ENCODE measurements at regions not wholly inside any gene's neighbourhood (a gene's known extent, or its start where the extent isn't known, plus 50 kb on each side); places are given as distances from the start of the nearest gene placed in this dataset.

DNA sequence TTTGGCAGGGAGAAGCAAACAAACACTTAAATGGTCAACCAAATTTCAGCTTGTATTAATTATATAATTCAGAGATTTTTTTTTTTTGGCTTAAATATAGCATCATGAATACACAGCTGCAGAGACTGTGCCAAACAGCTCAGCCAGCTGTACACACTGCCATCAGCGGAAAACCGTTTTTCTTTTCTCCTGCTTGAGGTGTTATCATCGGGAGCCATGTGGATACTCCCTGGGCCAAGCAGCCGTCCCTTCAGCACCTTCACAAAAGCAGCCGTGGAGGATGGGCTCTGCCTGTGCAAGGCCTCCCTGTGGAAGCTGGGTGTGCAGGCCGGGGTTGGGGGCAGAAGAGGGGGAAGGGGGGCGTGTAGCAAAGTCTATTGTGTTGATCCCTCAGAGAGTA is 85.0 kb downstream of the NUF2 start:
- ChIA-PET POLR2A (no interaction called here), CTCF (no interaction called here)
- no peaks in the 10 kb centered on the region for H3K36me3 ChIP-seq (ENCODE audit: control insufficient read depth, insufficient read depth, low read length)
- no TSS peak for BruUV-seq (replicated peaks)
- no peak for DNase-seq
- no peaks in the 10 kb centered on the region for H3K27me3 ChIP-seq (replicated peaks; ENCODE audit: control insufficient read depth, insufficient read depth, low read length)
- no peak overlapping the region for H3K27ac Mint-ChIP-seq (ENCODE audit: unreplicated experiment)
- peaks cover 4% of the 10 kb centered on the region for H3K27me3 Mint-ChIP-seq (ENCODE audit: insufficient read depth, unreplicated experiment)
- H3K36me3 Mint-ChIP-seq (ENCODE audit: insufficient read depth, unreplicated experiment) = no peaks in the 10 kb centered on the region
- H3K4me1 Mint-ChIP-seq (ENCODE audit: low read depth, unreplicated experiment) = no peaks in the 10 kb centered on the region
- no peak overlapping the region for H3K4me3 Mint-ChIP-seq (ENCODE audit: unreplicated experiment)
- H3K4me3 ChIP-seq (ENCODE audit: low read depth, low read length) = no peak overlapping the region
- H3K9me3 Mint-ChIP-seq (ENCODE audit: unreplicated experiment) = peaks cover 1% of the 10 kb centered on the region
- intact Hi-C loops (cut with micrococcal nuclease; ENCODE audit: unreplicated experiment) = no loop called here
- H3K9me3 ChIP-seq = no peaks in the 10 kb centered on the region
- H3K4me1 ChIP-seq = no peaks in the 10 kb centered on the region
- TF ChIP-seq, protein P1, sequence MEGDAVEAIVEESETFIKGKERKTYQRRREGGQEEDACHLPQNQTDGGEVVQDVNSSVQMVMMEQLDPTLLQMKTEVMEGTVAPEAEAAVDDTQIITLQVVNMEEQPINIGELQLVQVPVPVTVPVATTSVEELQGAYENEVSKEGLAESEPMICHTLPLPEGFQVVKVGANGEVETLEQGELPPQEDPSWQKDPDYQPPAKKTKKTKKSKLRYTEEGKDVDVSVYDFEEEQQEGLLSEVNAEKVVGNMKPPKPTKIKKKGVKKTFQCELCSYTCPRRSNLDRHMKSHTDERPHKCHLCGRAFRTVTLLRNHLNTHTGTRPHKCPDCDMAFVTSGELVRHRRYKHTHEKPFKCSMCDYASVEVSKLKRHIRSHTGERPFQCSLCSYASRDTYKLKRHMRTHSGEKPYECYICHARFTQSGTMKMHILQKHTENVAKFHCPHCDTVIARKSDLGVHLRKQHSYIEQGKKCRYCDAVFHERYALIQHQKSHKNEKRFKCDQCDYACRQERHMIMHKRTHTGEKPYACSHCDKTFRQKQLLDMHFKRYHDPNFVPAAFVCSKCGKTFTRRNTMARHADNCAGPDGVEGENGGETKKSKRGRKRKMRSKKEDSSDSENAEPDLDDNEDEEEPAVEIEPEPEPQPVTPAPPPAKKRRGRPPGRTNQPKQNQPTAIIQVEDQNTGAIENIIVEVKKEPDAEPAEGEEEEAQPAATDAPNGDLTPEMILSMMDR (IDR thresholded peaks at IDR 0.05; ENCODE audit: insufficient read depth in 1 of 2, low read depth in 1 of 2, low read length in 1 of 2, severe bottlenecking in 1 of 2, unreplicated experiment in 1 of 2) = no peak

DNA sequence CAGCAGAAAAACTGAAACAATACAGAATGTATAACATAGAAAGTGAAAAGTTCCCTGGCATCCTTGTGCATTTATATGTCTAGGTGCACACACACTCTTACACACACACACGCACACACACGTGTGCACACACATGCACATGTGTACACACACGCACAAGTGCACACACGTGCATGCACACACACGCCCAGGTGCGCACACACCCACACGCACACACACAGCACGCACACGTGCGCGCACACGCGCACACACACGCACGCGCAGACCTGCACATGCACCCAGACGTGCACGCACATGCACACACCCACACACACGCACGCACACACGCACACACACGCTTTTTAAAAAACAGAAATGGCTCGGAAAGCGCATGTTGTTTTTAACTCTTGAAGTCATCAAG is 86.5 kb downstream of the NUF2 start:
- intact Hi-C loops (cut with micrococcal nuclease; ENCODE audit: unreplicated experiment) = no loop called here
- CTCF ChIA-PET = no interaction called here

DNA sequence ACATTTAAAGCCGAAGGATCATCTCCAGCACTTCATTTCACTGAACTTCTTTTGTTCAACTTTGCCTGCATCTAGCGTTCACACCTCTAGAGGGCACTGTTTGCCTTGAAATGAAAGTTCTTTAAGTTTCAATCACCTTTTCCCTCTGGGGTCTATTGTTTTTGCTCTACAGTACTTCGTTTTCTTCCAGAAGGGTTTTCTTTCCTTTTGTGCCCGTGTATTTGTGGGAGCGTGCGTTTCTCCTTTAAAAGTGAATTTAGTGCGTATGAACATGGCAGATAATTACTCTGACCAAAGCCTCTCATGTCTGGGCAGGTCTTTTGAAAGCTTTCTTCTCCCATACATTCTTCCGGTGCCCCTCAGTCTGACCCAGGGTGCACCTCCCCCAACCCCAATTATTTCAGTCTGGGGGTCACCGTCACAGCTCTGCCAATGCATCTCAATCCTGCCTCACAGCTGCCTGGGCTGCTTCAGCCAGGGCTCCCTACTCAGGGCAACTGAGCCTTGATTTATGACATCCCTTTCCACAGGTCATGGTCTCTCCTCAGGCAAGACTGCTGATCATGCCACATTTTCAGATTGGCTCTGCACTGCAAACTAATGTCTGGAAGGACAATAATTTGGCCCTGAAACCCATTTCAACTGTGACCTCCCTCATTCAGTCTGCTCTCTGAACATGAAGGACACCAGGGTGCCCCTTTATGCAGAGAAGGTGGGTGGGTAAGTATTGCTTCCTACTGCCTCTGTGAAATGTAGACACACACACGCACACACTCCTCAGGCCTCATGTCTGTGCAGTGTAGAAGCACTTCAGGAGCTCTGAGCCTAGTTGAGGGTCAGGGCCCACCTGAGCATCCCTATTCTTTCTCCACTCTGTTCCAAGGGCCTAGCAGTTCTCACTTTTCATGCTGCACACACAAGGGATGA is 88.6 kb downstream of the NUF2 start:
- Mint-ChIP-seq H3K27ac (ENCODE audit: unreplicated experiment) (no peak overlapping the region), H3K27me3 (ENCODE audit: insufficient read depth, unreplicated experiment) (peaks cover 6% of the 10 kb centered on the region), H3K36me3 (ENCODE audit: insufficient read depth, unreplicated experiment) (no peaks in the 10 kb centered on the region), H3K9me3 (ENCODE audit: unreplicated experiment) (no peaks in the 10 kb centered on the region), H3K4me1 (ENCODE audit: low read depth, unreplicated experiment) (no peaks in the 10 kb centered on the region), H3K4me3 (ENCODE audit: unreplicated experiment) (no peak overlapping the region)
- H3K9me3 ChIP-seq = no peaks in the 10 kb centered on the region
- TF ChIP-seq, protein P1 (IDR thresholded peaks at IDR 0.05; ENCODE audit: insufficient read depth in 1 of 2, low read depth in 1 of 2, low read length in 1 of 2, severe bottlenecking in 1 of 2, unreplicated experiment in 1 of 2) = peak; percentile 77 to 82
- no peak overlapping the region for H3K4me3 ChIP-seq (ENCODE audit: low read depth, low read length)
- POLR2A ChIA-PET = no interaction called here
- peak; percentile 51 to 62 for DNase-seq
- no peaks in the 10 kb centered on the region for H3K4me1 ChIP-seq
- intact Hi-C loops (cut with micrococcal nuclease; ENCODE audit: unreplicated experiment) = loop anchor here (1.0 to 5.0 kb wide), 5 partner anchors 50 to 1663 kb away; no protein-coding TSS in a partner anchor
- H3K27me3 ChIP-seq (replicated peaks; ENCODE audit: control insufficient read depth, insufficient read depth, low read length) = no peaks in the 10 kb centered on the region
- no peaks in the 10 kb centered on the region for H3K36me3 ChIP-seq (ENCODE audit: control insufficient read depth, insufficient read depth, low read length)
- BruUV-seq (replicated peaks) = no TSS peak
- CTCF ChIA-PET = no interaction called here

More for the DNA sequence above, 86.5 kb downstream of the NUF2 start:
- Histone ChIP-seq H3K36me3 (ENCODE audit: control insufficient read depth, insufficient read depth, low read length) (no peaks in the 10 kb centered on the region), H3K4me1 (no peaks in the 10 kb centered on the region), H3K4me3 (ENCODE audit: low read depth, low read length) (no peak overlapping the region), H3K9me3 (no peaks in the 10 kb centered on the region), H3K27me3 (replicated peaks; ENCODE audit: control insufficient read depth, insufficient read depth, low read length) (no peaks in the 10 kb centered on the region)
- POLR2A ChIA-PET = no interaction called here
- H3K4me1 Mint-ChIP-seq (ENCODE audit: low read depth, unreplicated experiment) = no peaks in the 10 kb centered on the region
- no peaks in the 10 kb centered on the region for H3K9me3 Mint-ChIP-seq (ENCODE audit: unreplicated experiment)
- H3K36me3 Mint-ChIP-seq (ENCODE audit: insufficient read depth, unreplicated experiment) = no peaks in the 10 kb centered on the region
- H3K4me3 Mint-ChIP-seq (ENCODE audit: unreplicated experiment) = no peak overlapping the region
- TF ChIP-seq, protein P1 (IDR thresholded peaks at IDR 0.05; ENCODE audit: insufficient read depth in 1 of 2, low read depth in 1 of 2, low read length in 1 of 2, severe bottlenecking in 1 of 2, unreplicated experiment in 1 of 2) = no peak
- BruUV-seq (replicated peaks) = no TSS peak
- DNase-seq = no peak
- peaks cover 4% of the 10 kb centered on the region for H3K27me3 Mint-ChIP-seq (ENCODE audit: insufficient read depth, unreplicated experiment)
- no peak overlapping the region for H3K27ac Mint-ChIP-seq (ENCODE audit: unreplicated experiment)
